HCT116 (cell line): ENCODE measurements at regions not wholly inside any gene's neighbourhood (a gene's known extent, or its start where the extent isn't known, plus 50 kb on each side); places are given as distances from the start of the nearest gene placed in this dataset.

Source experiments
- ATAC-seq: fragments of 200-7000 bp; cut with Tn5 transposase; 2 replicates; pipeline ENCODE4 v1.9.1; 2020; ENCODE audit warnings: mild to moderate bottlenecking, moderate library complexity
- BruUV-seq: library from RNA; stranded (reverse); fragments of 400-500 nt; replicated peaks from 2 replicates; lab custom pipeline; 2021; lab: Mats Ljungman, UMichigan
- CTCF ChIA-PET: fragments of 300-600 bp; sonication (Branson Sonifier 250); formaldehyde crosslinking; loops from one replicate; lab custom pipeline; 2021; ENCODE audit warnings: antibody characterized with exemption; lab: Charles Lee
- POLR2A ChIA-PET: fragments of 300-600, 350-600 bp; sonication (Branson Sonifier 250); formaldehyde crosslinking; loops from one replicate; lab custom pipeline; 2021; ENCODE audit warnings: antibody characterized with exemption; lab: Charles Lee
- RAD21 ChIA-PET, 2 experiments: fragments of 300-600 bp; sonication (Branson Sonifier 250); formaldehyde crosslinking; loops; one replicate each; lab custom pipeline; 2023; ENCODE audit warnings: low total read pairs in 2 of 2; ENCODE audit not compliant: uncharacterized antibody in 2 of 2, unreplicated experiment in 2 of 2, low non-redundant PET in 1 of 2; lab: Charles Lee
- DNase-seq: peaks from one replicate; pipeline ENCODE4 v3.0.0-alpha.2; 2010; ENCODE audit warnings: low read depth, low spot score
- H2AFZ ChIP-seq: fragments of 200-600 bp; shearing (Covaris generic), sonication (generic); 2 replicates; pipeline ENCODE4 v1.6.1; 2017; ENCODE audit warnings: low read depth, mixed run types, mixed read lengths, antibody characterized with exemption, low read length; ENCODE audit not compliant: poor library complexity, severe bottlenecking
- H3K27ac ChIP-seq: 2 replicates; pipeline ENCODE4 v1.5.1; 2012; ENCODE audit warnings: low read depth, low read length
- H3K27me3 ChIP-seq: fragments of 200-600 bp; sonication (generic); 2 replicates; pipeline ENCODE4 v1.6.1; 2016; ENCODE audit warnings: mixed run types, low read length, mixed read lengths; ENCODE audit not compliant: insufficient read depth
- H3K36me3 ChIP-seq, 2 experiments: fragments of 200-500 bp in 1 of 2; fragments of 200-600 bp in 1 of 2; sonication (Bioruptor generic) in 1 of 2; sonication (generic) in 1 of 2; 2 replicates each; pipeline versions ENCODE4 v1.5.1 to v1.6.1; 2014 to 2016; ENCODE audit warnings: low read length in 2 of 2, inconsistent platforms in 1 of 2, mixed read lengths in 1 of 2, mixed run types in 1 of 2; ENCODE audit not compliant: insufficient read depth in 2 of 2, control insufficient read depth in 1 of 2
- H3K4me1 ChIP-seq, 2 experiments: fragments of 200-600 bp in 1 of 2; sonication (generic) in 1 of 2; 2 replicates each; pipeline versions ENCODE4 v1.5.1 to v1.6.1; 2012 to 2017; ENCODE audit warnings: low read length in 2 of 2, inconsistent platforms in 1 of 2, mild to moderate bottlenecking in 1 of 2, mixed read lengths in 1 of 2, mixed run types in 1 of 2, moderate library complexity in 1 of 2; ENCODE audit not compliant: insufficient read depth in 2 of 2, control insufficient read depth in 1 of 2
- H3K4me2 ChIP-seq: fragments of 200-600 bp; sonication (generic); 2 replicates; pipeline ENCODE4 v1.6.1; 2017; ENCODE audit warnings: mixed run types, low read length, mixed read lengths
- H3K4me3 ChIP-seq, 2 experiments: fragments of 200-600 bp in 1 of 2; sonication (generic) in 1 of 2; replicated peaks in 1 of 2; 2 replicates each; pipeline ENCODE4 v1.5.1; 2011 to 2016; ENCODE audit warnings: low read length in 2 of 2, control low read depth in 1 of 2, low read depth in 1 of 2, mild to moderate bottlenecking in 1 of 2, mixed read lengths in 1 of 2, mixed run types in 1 of 2
- H3K79me2 ChIP-seq: fragments of 200-600 bp; sonication (generic); 2 replicates; pipeline ENCODE4 v1.6.1; 2017; ENCODE audit warnings: mild to moderate bottlenecking, mixed run types, low read length, moderate library complexity, mixed read lengths; ENCODE audit not compliant: insufficient read depth
- H3K9ac ChIP-seq: fragments of 200-600 bp; sonication (generic); 2 replicates; pipeline ENCODE4 v1.6.1; 2016; ENCODE audit warnings: low read length, mixed read lengths
- H3K9me2 ChIP-seq: fragments of 200-600 bp; sonication (generic), shearing (Covaris generic); 2 replicates; pipeline ENCODE4 v1.6.1; 2017; ENCODE audit warnings: mixed run types, mild to moderate bottlenecking, moderate library complexity; ENCODE audit not compliant: insufficient read depth
- H3K9me3 ChIP-seq, 2 experiments: fragments of 200-500 bp in 1 of 2; fragments of 200-600 bp in 1 of 2; sonication (Bioruptor generic) in 1 of 2; sonication (generic) in 1 of 2; 2 replicates each; pipeline ENCODE4 v1.6.1; 2014 to 2017; ENCODE audit warnings: low read length in 2 of 2, mixed read lengths in 2 of 2, inconsistent platforms in 1 of 2, low read depth in 1 of 2, mild to moderate bottlenecking in 1 of 2, mixed run types in 1 of 2, moderate library complexity in 1 of 2; ENCODE audit not compliant: control insufficient read depth in 1 of 2, insufficient read depth in 1 of 2
- H4K20me1 ChIP-seq: fragments of 200-600 bp; sonication (generic), shearing (Covaris generic); 2 replicates; pipeline ENCODE4 v1.6.1; 2017; ENCODE audit warnings: mixed run types, mild to moderate bottlenecking, moderate library complexity; ENCODE audit not compliant: insufficient read depth
- CBX3 ChIP-seq: IDR thresholded peaks from 2 replicates; pipeline ENCODE4 v1.6.1; 2012; ENCODE audit warnings: low read depth
- EGR1 ChIP-seq: IDR thresholded peaks from 2 replicates; pipeline ENCODE4 v1.6.1; 2012; ENCODE audit warnings: low read depth
- POLR2A ChIP-seq: IDR thresholded peaks from 2 replicates; pipeline ENCODE4 v1.7.0; 2011; ENCODE audit warnings: borderline replicate concordance; ENCODE audit not compliant: insufficient read depth, insufficient read length; ENCODE audit errors: extremely low read depth
- RAD21 ChIP-seq: IDR thresholded peaks from 2 replicates; pipeline ENCODE4 v1.6.1; 2012; ENCODE audit warnings: low read depth, mild to moderate bottlenecking
- SP1 ChIP-seq: IDR thresholded peaks from 2 replicates; pipeline ENCODE4 v1.6.1; 2012; ENCODE audit warnings: low read depth
- YY1 ChIP-seq: IDR thresholded peaks from 2 replicates; pipeline ENCODE4 v1.6.1; 2011; ENCODE audit warnings: low read length, low read depth, moderate library complexity, mild to moderate bottlenecking; ENCODE audit not compliant: insufficient replicate concordance; ENCODE audit errors: extremely low read depth
- ZNF274 ChIP-seq: fragments of 200-500 bp; sonication (Bioruptor generic); IDR thresholded peaks from 2 replicates; pipeline ENCODE4 v1.6.1; 2014; ENCODE audit warnings: mild to moderate bottlenecking, low read depth, low read length, inconsistent platforms
- intact Hi-C: fragments of 100-400 bp; cut with micrococcal nuclease; formaldehyde crosslinking; loops from 2 replicates; pipeline ENCODE4 v1.10.0; 2022
- TF ChIP-seq, protein P1 (sequence below): IDR thresholded peaks from 2 replicates; pipeline ENCODE4 v1.6.1; 2012

DNA sequence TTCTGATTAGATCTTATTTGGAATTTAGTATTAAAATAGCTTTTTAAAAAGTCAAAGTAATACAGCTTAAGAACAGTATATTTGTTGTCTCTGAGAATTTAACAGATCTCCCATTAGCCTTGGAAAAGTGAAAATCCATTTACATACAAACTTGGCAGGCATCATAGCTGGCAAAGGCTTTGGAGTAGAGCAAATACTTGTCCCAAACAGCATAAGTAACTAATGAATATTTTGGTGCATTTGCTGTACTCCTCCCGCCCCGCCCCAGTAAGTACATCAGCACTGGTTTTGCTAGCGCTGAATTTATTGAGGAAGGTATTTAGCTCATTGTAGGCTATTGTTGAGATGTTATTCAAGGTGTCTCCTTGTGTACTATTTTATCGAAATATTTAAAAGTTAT, 417.7 kb upstream of the KAZN start:
- Histone ChIP-seq H3K4me1 (no peaks in the 10 kb centered on the region), H3K9ac (no peak overlapping the region), H3K36me3 (no peaks in the 10 kb centered on the region), H2AFZ (no peak overlapping the region), H3K9me2 (no peaks in the 10 kb centered on the region), H3K27ac (no peak overlapping the region), H3K79me2 (no peaks in the 10 kb centered on the region), H3K9me3 (no peaks in the 10 kb centered on the region), H3K4me3 (no peak overlapping the region), H3K4me2 (no peak overlapping the region), H4K20me1 (no peaks in the 10 kb centered on the region), H3K27me3 (peaks cover 11% of the 10 kb centered on the region; the same call in 1 of the 2 replicates)
- ATAC-seq (no peak), DNase-seq (no peak)
- no TSS peak for BruUV-seq
- intact Hi-C loops = no loop called here
- TF ChIP-seq, protein P1, sequence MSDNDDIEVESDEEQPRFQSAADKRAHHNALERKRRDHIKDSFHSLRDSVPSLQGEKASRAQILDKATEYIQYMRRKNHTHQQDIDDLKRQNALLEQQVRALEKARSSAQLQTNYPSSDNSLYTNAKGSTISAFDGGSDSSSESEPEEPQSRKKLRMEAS = no peak
- TF ChIP-seq POLR2A = no peak
- no peak for TF ChIP-seq YY1
- ChIA-PET RAD21 (no interaction called here), POLR2A (no interaction called here), CTCF (no interaction called here)

DNA sequence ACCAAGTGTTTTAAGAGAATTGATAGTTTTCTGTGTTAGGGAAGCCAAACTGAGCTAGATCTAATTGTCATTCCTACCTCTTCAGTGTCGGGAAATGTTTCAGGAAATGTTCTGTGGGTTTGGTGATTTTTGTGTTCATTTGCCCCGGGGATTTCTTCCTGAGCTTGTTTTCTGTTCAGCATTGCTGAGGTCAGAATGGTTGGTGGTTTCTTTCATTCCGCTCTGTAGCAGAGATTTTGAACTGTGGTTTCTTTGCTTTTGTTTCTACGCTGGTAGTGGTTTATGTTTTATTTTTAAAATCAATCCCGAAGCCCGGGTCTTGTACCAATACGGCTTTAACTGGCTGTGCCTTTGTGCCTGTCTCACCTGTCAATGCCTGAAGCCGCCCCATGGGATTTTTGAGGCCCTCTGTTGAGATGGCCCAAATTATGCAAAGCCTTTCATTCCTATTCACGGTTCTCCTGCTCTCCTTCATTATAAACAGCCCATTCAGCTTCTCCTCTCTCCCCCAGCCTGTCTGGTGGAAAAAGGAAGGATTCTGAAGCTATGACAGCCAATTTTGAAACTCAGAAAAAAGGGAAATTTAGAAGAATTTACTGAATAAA, 417.2 kb upstream of the KAZN start:
- Histone ChIP-seq H3K4me2 (no peak overlapping the region), H3K79me2 (no peaks in the 10 kb centered on the region), H2AFZ (no peak overlapping the region), H3K9ac (no peak overlapping the region), H3K9me2 (no peaks in the 10 kb centered on the region), H3K4me3 (no peak overlapping the region), H3K9me3 (no peaks in the 10 kb centered on the region), H4K20me1 (no peaks in the 10 kb centered on the region), H3K27me3 (peaks cover 14% of the 10 kb centered on the region; the same call in 1 of the 2 replicates), H3K4me1 (no peaks in the 10 kb centered on the region), H3K36me3 (no peaks in the 10 kb centered on the region), H3K27ac (no peak overlapping the region)
- ChIA-PET CTCF (no interaction called here), POLR2A (no interaction called here), RAD21 (no interaction called here)
- DNase-seq (no peak), ATAC-seq (no peak)
- no TSS peak for BruUV-seq
- intact Hi-C loops = no loop called here
- TF ChIP-seq ZNF274 (no peak), SP1 (no peak), RAD21 (no peak), EGR1 (no peak), CBX3 (no peak)
